Esophagus muscularis mucosa (tissue), 4 donors: ENCODE measurements at regions not wholly inside any gene's neighbourhood (a gene's known extent, or its start where the extent isn't known, plus 50 kb on each side); places are given as distances from the start of the nearest gene placed in this dataset.

ENCODE experiments used
- DNase-seq: peaks from one replicate; pipeline ENCODE4 v3.0.0-alpha.2; 2017; ENCODE audit errors: extremely low spot score
- H3K27ac ChIP-seq, 4 donors: fragments of 200-600 bp; sonication (generic); replicated peaks in 1 of 4; 1 replicate in 3 of 4; 2 replicates in 1 of 4; pipeline ENCODE4 v1.5.1; 2016 to 2019; ENCODE audit warnings: mild to moderate bottlenecking in 1 of 4
- H3K27me3 ChIP-seq, 4 donors: fragments of 200-600 bp; sonication (generic); one replicate each; pipeline versions ENCODE4 v1.5.1 to v1.6.0; 2016 to 2019
- H3K36me3 ChIP-seq, 4 donors: fragments of 200-600 bp; sonication (generic); one replicate each; pipeline ENCODE4 v1.5.1; 2016 to 2019
- H3K4me1 ChIP-seq, 4 donors: fragments of 200-600 bp; sonication (generic); one replicate each; pipeline ENCODE4 v1.5.1; 2016 to 2019
- H3K4me3 ChIP-seq, 4 donors: fragments of 200-600 bp; sonication (generic); 1 replicate in 2 of 4; 2 replicates in 2 of 4; pipeline ENCODE4 v1.5.1; 2016 to 2019; ENCODE audit warnings: mild to moderate bottlenecking in 4 of 4, moderate library complexity in 1 of 4
- H3K9me3 ChIP-seq, 4 donors: fragments of 200-600 bp; sonication (generic); 1 replicate in 3 of 4; 2 replicates in 1 of 4; pipeline ENCODE4 v1.5.1; 2016 to 2019
- CTCF ChIP-seq, 3 experiments: fragments of 200-600 bp in 2 of 3; fragments of 450-650 bp in 1 of 3; sonication (generic) in 2 of 3; IDR thresholded peaks; one replicate each; pipeline ENCODE4 v1.5.1; 2017 to 2019; ENCODE audit warnings: antibody characterized with exemption in 3 of 3, mild to moderate bottlenecking in 2 of 3, moderate library complexity in 1 of 3
- EP300 ChIP-seq: sonication (generic); formaldehyde crosslinking; IDR thresholded peaks from one replicate; pipeline ENCODE4 v1.6.1; 2017; ENCODE audit warnings: antibody characterized with exemption
- POLR2A ChIP-seq: fragments of 450-650 bp; IDR thresholded peaks from one replicate; pipeline ENCODE4 v1.6.1; 2017; ENCODE audit warnings: antibody characterized with exemption, moderate library complexity, mild to moderate bottlenecking, low read depth
- POLR2AphosphoS5 ChIP-seq, 2 donors: sonication (generic); formaldehyde crosslinking; IDR thresholded peaks; one replicate each; pipeline ENCODE4 v1.6.1; 2017; ENCODE audit warnings: antibody characterized with exemption in 2 of 2
- WGBS: methylation state at CpG from one replicate; pipeline ENCODE4 v1.1.5; 2018; 5-methylcytosine and 5-hydroxymethylcytosine counted together
- intact Hi-C: fragments of 100-400 bp; cut with DNase I; formaldehyde crosslinking; loops from one replicate; pipeline ENCODE4 v1.15.1; 2023

- TF ChIP-seq POLR2A (no peak), CTCF (IDR thresholded peaks at IDR 0.05) (no peak)
- Histone ChIP-seq H3K27me3 (no peaks in the 10 kb centered on the region), H3K36me3 (no peaks in the 10 kb centered on the region), H3K4me1 (no peaks in the 10 kb centered on the region), H3K4me3 (no peak overlapping the region), H3K9me3 (no peaks in the 10 kb centered on the region), H3K27ac (no peak overlapping the region)
- intact Hi-C loops = no loop called here
- DNase-seq = no peak
Observed at GRCh38 chr6:74320715-74321114, 624.7 kb downstream of the CD109 start.

- Histone ChIP-seq H3K36me3 (no peaks in the 10 kb centered on the region), H3K4me3 (no peak overlapping the region), H3K9me3 (no peaks in the 10 kb centered on the region), H3K27me3 (no peaks in the 10 kb centered on the region), H3K4me1 (no peaks in the 10 kb centered on the region), H3K27ac (no peak overlapping the region)
- intact Hi-C loops = no loop called here
- no peak for DNase-seq
- TF ChIP-seq EP300 (no peak), POLR2AphosphoS5 (IDR thresholded peaks at IDR 0.05) (no peak), CTCF (IDR thresholded peaks at IDR 0.05) (no peak), POLR2A (no peak)
Observed at GRCh38 chr6:74320074-74320473, 624.1 kb downstream of the CD109 start.

- no peak for DNase-seq
- no peaks in the 10 kb centered on the region for H3K9me3 ChIP-seq
- H3K36me3 ChIP-seq = no peaks in the 10 kb centered on the region
- TF ChIP-seq POLR2A (no peak), POLR2AphosphoS5 (IDR thresholded peaks at IDR 0.05) (no peak), CTCF (IDR thresholded peaks at IDR 0.05) (no peak), EP300 (no peak)
- WGBS = 67% methylated on average over 2 of the region's 2 CpGs
- H3K4me3 ChIP-seq = no peak overlapping the region
- H3K4me1 ChIP-seq = no peaks in the 10 kb centered on the region
- no peaks in the 10 kb centered on the region for H3K27me3 ChIP-seq
- intact Hi-C loops = no loop called here
- no peak overlapping the region for H3K27ac ChIP-seq
Observed at GRCh38 chr6:74319292-74319691, 623.3 kb downstream of the CD109 start.

GRCh38 chr6:74318738-74319137 lies 622.7 kb downstream of the CD109 start:
- no peak overlapping the region for H3K27ac ChIP-seq
- no peak for DNase-seq
- no peaks in the 10 kb centered on the region for H3K27me3 ChIP-seq
- H3K9me3 ChIP-seq = no peaks in the 10 kb centered on the region
- no peaks in the 10 kb centered on the region for H3K4me1 ChIP-seq
- TF ChIP-seq POLR2AphosphoS5 (IDR thresholded peaks at IDR 0.05) (no peak), POLR2A (no peak)
- H3K4me3 ChIP-seq = no peak overlapping the region
- no peaks in the 10 kb centered on the region for H3K36me3 ChIP-seq
- intact Hi-C loops = no loop called here

- H3K27ac ChIP-seq = no peak overlapping the region
- H3K36me3 ChIP-seq = no peaks in the 10 kb centered on the region
- no peak overlapping the region for H3K4me3 ChIP-seq
- intact Hi-C loops = no loop called here
- no peaks in the 10 kb centered on the region for H3K9me3 ChIP-seq
- no peak for TF ChIP-seq EP300
- no peak for TF ChIP-seq POLR2A
- TF ChIP-seq POLR2AphosphoS5 (IDR thresholded peaks at IDR 0.05) = no peak
- no peak for TF ChIP-seq CTCF (IDR thresholded peaks at IDR 0.05)
- WGBS = 35% methylated on average over 1 of the region's 1 CpG
- peaks cover 0 to 4% (median 0%) of the 10 kb centered on the region in 4 donors for H3K4me1 ChIP-seq
- DNase-seq = no peak
- no peaks in the 10 kb centered on the region for H3K27me3 ChIP-seq
Observed at GRCh38 chr6:74312081-74312480, 616.1 kb downstream of the CD109 start.
